ENCODE measurements at regions not wholly inside any gene's neighbourhood (a gene's known extent, or its start where the extent isn't known, plus 50 kb on each side); places are given as distances from the start of the nearest gene placed in this dataset.

- no peak overlapping the region for H3K27ac ChIP-seq
- no peaks in the 10 kb centered on the region for H3K9me3 ChIP-seq
- no peaks in the 10 kb centered on the region for H3K4me1 ChIP-seq
- intact Hi-C loops (cut with DNase I), result no loop called here
- WGBS (ENCODE audit: insufficient coverage, low coverage, low lambda C conversion rate, missing lambda C conversion rate), result 13% methylated on average over 1 of the region's 1 CpG
- ATAC-seq, result no peak
- DNase-seq, result no peak
- H3K4me3 ChIP-seq, result no peak overlapping the region
- H3K27me3 ChIP-seq, result no peaks in the 10 kb centered on the region
- no peak for TF ChIP-seq POLR2A (IDR thresholded peaks at IDR 0.05)
- no peak for TF ChIP-seq CTCF (IDR thresholded peaks at IDR 0.05)
- no peaks in the 10 kb centered on the region for H3K36me3 ChIP-seq
Observed at GRCh38 chr12:28767836-28768348, 381.2 kb upstream of the FAR2 start.

GRCh38 chr12:28770322-28770721 lies 378.8 kb upstream of the FAR2 start:
- TF ChIP-seq POLR2A (IDR thresholded peaks at IDR 0.05), result no peak
- DNase-seq, result no peak
- no peak overlapping the region for H3K4me3 ChIP-seq
- no peak overlapping the region for H3K27ac ChIP-seq
- H3K36me3 ChIP-seq, result no peaks in the 10 kb centered on the region
- H3K4me1 ChIP-seq, result no peaks in the 10 kb centered on the region
- peak in 3 of 4 donors; percentile 48 to 77 (median 76) for ATAC-seq
- H3K27me3 ChIP-seq, result no peaks in the 10 kb centered on the region
- 51% methylated on average over 5 of the region's 5 CpGs for WGBS (ENCODE audit: insufficient coverage, low coverage, low lambda C conversion rate, missing lambda C conversion rate)
- H3K9me3 ChIP-seq, result no peaks in the 10 kb centered on the region
- intact Hi-C loops (cut with DNase I), result no loop called here

- Histone ChIP-seq H3K4me3 (no peak overlapping the region), H3K27me3 (no peaks in the 10 kb centered on the region), H3K4me1 (no peaks in the 10 kb centered on the region), H3K36me3 (no peaks in the 10 kb centered on the region), H3K27ac (no peak overlapping the region), H3K9me3 (no peaks in the 10 kb centered on the region)
- 48% methylated on average over 4 of the region's 4 CpGs for WGBS (ENCODE audit: insufficient coverage, low coverage, low lambda C conversion rate, missing lambda C conversion rate)
- ATAC-seq (no peak), DNase-seq (no peak)
- TF ChIP-seq CTCF (IDR thresholded peaks at IDR 0.05) (no peak), POLR2A (IDR thresholded peaks at IDR 0.05) (no peak)
- intact Hi-C loops (cut with DNase I), result no loop called here
Observed at GRCh38 chr12:28771968-28772367, 377.1 kb upstream of the FAR2 start.

- no peak for DNase-seq
- intact Hi-C loops (cut with DNase I), result no loop called here
- no peaks in the 10 kb centered on the region for H3K36me3 ChIP-seq
Observed at GRCh38 chr12:28775556-28775955, 373.5 kb upstream of the FAR2 start.

GRCh38 chr12:28776220-28776619 lies 372.9 kb upstream of the FAR2 start:
- WGBS (ENCODE audit: insufficient coverage, low coverage, low lambda C conversion rate, missing lambda C conversion rate), result 88% methylated on average over 1 of the region's 1 CpG
- Histone ChIP-seq H3K27ac (no peak overlapping the region), H3K9me3 (no peaks in the 10 kb centered on the region), H3K4me1 (no peaks in the 10 kb centered on the region), H3K4me3 (no peak overlapping the region), H3K36me3 (no peaks in the 10 kb centered on the region), H3K27me3 (no peaks in the 10 kb centered on the region)
- TF ChIP-seq CTCF (IDR thresholded peaks at IDR 0.05), result no peak
- no peak for TF ChIP-seq POLR2A (IDR thresholded peaks at IDR 0.05)
- DNase-seq (no peak), ATAC-seq (no peak)
- intact Hi-C loops (cut with DNase I), result no loop called here

More at GRCh38 chr12:28775556-28775955, 373.5 kb upstream of the FAR2 start:
- no peak overlapping the region for H3K4me3 ChIP-seq
- TF ChIP-seq CTCF (IDR thresholded peaks at IDR 0.05) (no peak), POLR2A (IDR thresholded peaks at IDR 0.05) (no peak)
- ATAC-seq, result no peak
- 76% methylated on average over 4 of the region's 4 CpGs for WGBS (ENCODE audit: insufficient coverage, low coverage, low lambda C conversion rate, missing lambda C conversion rate)
- no peaks in the 10 kb centered on the region for H3K9me3 ChIP-seq
- no peaks in the 10 kb centered on the region for H3K4me1 ChIP-seq
- H3K27ac ChIP-seq, result no peak overlapping the region
- no peaks in the 10 kb centered on the region for H3K27me3 ChIP-seq

Measured in right lobe of liver (tissue), 6 donors.